H1 (cell line): ENCODE measurements at regions not wholly inside any gene's neighbourhood (a gene's known extent, or its start where the extent isn't known, plus 50 kb on each side); places are given as distances from the start of the nearest gene placed in this dataset.

ENCODE experiments used
- CTCF ChIA-PET: fragments of 300-600 bp; sonication (Branson Sonifier 250); formaldehyde crosslinking; loops from one replicate; lab custom pipeline; 2021; ENCODE audit not compliant: partially characterized antibody; lab: Charles Lee
- POLR2A ChIA-PET: fragments of 300-600 bp; sonication (Branson Sonifier 250); formaldehyde crosslinking; loops from one replicate; lab custom pipeline; 2021; ENCODE audit warnings: inconsistent platforms; ENCODE audit not compliant: partially characterized antibody; lab: Charles Lee
- DNase-seq, 2 experiments: peaks; one replicate each; pipeline versions ENCODE4 v3.0.0 to v3.0.0-alpha.2; 2010 to 2022; ENCODE audit warnings: low spot score in 2 of 2, low read depth in 1 of 2, mixed read lengths in 1 of 2
- FAIRE-seq: peaks from 2 replicates; lab custom pipeline; 2011; peaks lifted over from hg19 to GRCh38; lab: Jason Lieb, UNC
- H2AFZ ChIP-seq: 2 replicates; pipeline ENCODE4 v1.8.1; 2012; ENCODE audit warnings: low read length, inconsistent platforms
- H2AK5ac ChIP-seq: 2 replicates; pipeline ENCODE4 v1.6.1; 2013; ENCODE audit warnings: low read depth, low read length
- H2BK120ac ChIP-seq: replicated peaks from 2 replicates; pipeline ENCODE3; 2013; ENCODE audit warnings: low read depth, low read length, inconsistent platforms
- H2BK12ac ChIP-seq: 2 replicates; pipeline ENCODE4 v1.6.1; 2013; ENCODE audit warnings: low read depth, low read length
- H2BK15ac ChIP-seq: 2 replicates; pipeline ENCODE4 v1.6.1; 2013; ENCODE audit warnings: low read length
- H2BK20ac ChIP-seq: 2 replicates; pipeline ENCODE4 v1.6.1; 2013; ENCODE audit warnings: low read length
- H2BK5ac ChIP-seq: 2 replicates; pipeline ENCODE4 v1.6.1; 2013; ENCODE audit warnings: low read depth, low read length
- H3K14ac ChIP-seq: 2 replicates; pipeline ENCODE4 v1.6.1; 2013; ENCODE audit warnings: inconsistent platforms; ENCODE audit not compliant: insufficient read length
- H3K18ac ChIP-seq: 2 replicates; pipeline ENCODE4 v1.6.1; 2013; ENCODE audit warnings: low read length; ENCODE audit errors: extremely low read depth
- H3K23ac ChIP-seq: 2 replicates; pipeline ENCODE4 v1.6.1; 2013; ENCODE audit warnings: inconsistent platforms; ENCODE audit not compliant: insufficient read length
- H3K23me2 ChIP-seq: 2 replicates; pipeline ENCODE4 v1.6.1; 2013; ENCODE audit warnings: low read depth, low read length
- H3K27ac ChIP-seq: 2 replicates; pipeline ENCODE4 v1.6.1; 2011; ENCODE audit warnings: low read depth, low read length, inconsistent platforms
- H3K27me3 ChIP-seq, 4 experiments: replicated peaks in 1 of 4; 1 replicate in 1 of 4; 2 replicates in 3 of 4; pipeline versions ENCODE4 v1.6.1 to v1.8.1; 2011 to 2013; ENCODE audit warnings: low read length in 3 of 4, mild to moderate bottlenecking in 3 of 4, inconsistent platforms in 2 of 4, mixed read lengths in 2 of 4, moderate library complexity in 1 of 4; ENCODE audit not compliant: control insufficient read depth in 3 of 4, insufficient read depth in 3 of 4; ENCODE audit errors: extremely low read depth in 1 of 4
- H3K36me3 ChIP-seq, 4 experiments: 2 replicates each; pipeline versions ENCODE4 v1.6.1 to v1.8.1; 2011 to 2013; ENCODE audit warnings: mild to moderate bottlenecking in 4 of 4, low read length in 3 of 4, moderate library complexity in 2 of 4, control low read depth in 1 of 4, inconsistent platforms in 1 of 4; ENCODE audit not compliant: insufficient read depth in 4 of 4, control insufficient read depth in 2 of 4
- H3K4ac ChIP-seq: replicated peaks from 2 replicates; pipeline ENCODE3; 2013; ENCODE audit warnings: low read length, low read depth, mixed read lengths, inconsistent platforms; ENCODE audit not compliant: insufficient read length
- H3K4me1 ChIP-seq, 4 experiments: replicated peaks in 1 of 4; 1 replicate in 1 of 4; 2 replicates in 3 of 4; pipeline versions ENCODE4 v1.6.1 to v1.8.1; 2011 to 2013; ENCODE audit warnings: low read length in 3 of 4, inconsistent platforms in 2 of 4, mixed read lengths in 1 of 4; ENCODE audit not compliant: insufficient read depth in 4 of 4, control insufficient read depth in 3 of 4
- H3K4me2 ChIP-seq, 2 experiments: 2 replicates each; pipeline versions ENCODE4 v1.6.1 to v1.8.1; 2011 to 2013; ENCODE audit warnings: low read depth in 2 of 2, low read length in 2 of 2, control low read depth in 1 of 2, inconsistent platforms in 1 of 2, mild to moderate bottlenecking in 1 of 2; ENCODE audit not compliant: insufficient read depth in 1 of 2
- H3K4me3 ChIP-seq, 4 experiments: fragments of 200-600, 300-600 bp in 1 of 4; sonication (generic), shearing (Covaris generic), sonication (Bioruptor Twin) in 1 of 4; 2 replicates each; pipeline versions ENCODE4 v1.5.1 to v1.8.1; 2011 to 2016; ENCODE audit warnings: low read length in 4 of 4, low read depth in 3 of 4, control low read depth in 2 of 4, inconsistent platforms in 2 of 4, mild to moderate bottlenecking in 2 of 4, mixed read lengths in 1 of 4, moderate library complexity in 1 of 4; ENCODE audit not compliant: insufficient read depth in 2 of 4; ENCODE audit errors: extremely low read depth in 1 of 4
- H3K56ac ChIP-seq: replicated peaks from 2 replicates; pipeline ENCODE3; 2013; ENCODE audit warnings: low read depth, mild to moderate bottlenecking, mixed read lengths, low read length, inconsistent platforms; ENCODE audit not compliant: insufficient read length
- H3K79me1 ChIP-seq: 2 replicates; pipeline ENCODE4 v1.6.1; 2013; ENCODE audit warnings: low read depth, low read length, control low read depth
- H3K79me2 ChIP-seq, 2 experiments: 2 replicates each; pipeline versions ENCODE4 v1.6.1 to v1.8.1; 2012 to 2013; ENCODE audit warnings: low read length in 2 of 2, mild to moderate bottlenecking in 2 of 2, inconsistent platforms in 1 of 2; ENCODE audit not compliant: insufficient read depth in 2 of 2, control insufficient read depth in 1 of 2
- H3K9ac ChIP-seq, 4 experiments: replicated peaks in 1 of 4; 1 replicate in 1 of 4; 2 replicates in 3 of 4; pipeline versions ENCODE4 v1.6.1 to v1.8.1; 2011 to 2013; ENCODE audit warnings: low read depth in 3 of 4, low read length in 3 of 4, control low read depth in 2 of 4, mild to moderate bottlenecking in 2 of 4, moderate library complexity in 2 of 4, inconsistent platforms in 1 of 4; ENCODE audit errors: extremely low read depth in 1 of 4
- H3K9me3 ChIP-seq, 2 experiments: 2 replicates each; pipeline versions ENCODE4 v1.6.1 to v1.8.1; 2012 to 2013; ENCODE audit warnings: mild to moderate bottlenecking in 2 of 2, moderate library complexity in 2 of 2, control low read depth in 1 of 2, inconsistent platforms in 1 of 2, low read depth in 1 of 2, low read length in 1 of 2, mixed read lengths in 1 of 2; ENCODE audit not compliant: insufficient read depth in 2 of 2
- H4K20me1 ChIP-seq, 2 experiments: replicated peaks in 1 of 2; 2 replicates each; pipeline versions ENCODE3 to v1.8.1; 2011 to 2013; ENCODE audit warnings: inconsistent platforms in 2 of 2, low read length in 2 of 2, mild to moderate bottlenecking in 1 of 2; ENCODE audit not compliant: insufficient read depth in 2 of 2, control insufficient read depth in 1 of 2
- H4K5ac ChIP-seq: 2 replicates; pipeline ENCODE4 v1.6.1; 2013; ENCODE audit warnings: low read length, low read depth, mixed read lengths, inconsistent platforms; ENCODE audit not compliant: insufficient read length
- H4K8ac ChIP-seq: 2 replicates; pipeline ENCODE4 v1.8.0; 2013; ENCODE audit warnings: mild to moderate bottlenecking, moderate library complexity, low read length, inconsistent platforms; ENCODE audit not compliant: insufficient read depth; ENCODE audit errors: extremely low read depth
- H4K91ac ChIP-seq: replicated peaks from 2 replicates; pipeline ENCODE3; 2013; ENCODE audit warnings: low read length, mixed read lengths, inconsistent platforms; ENCODE audit not compliant: insufficient read length
- CTBP2 ChIP-seq: IDR thresholded peaks from 2 replicates; pipeline ENCODE4 v1.7.0; 2011; ENCODE audit warnings: borderline replicate concordance, mild to moderate bottlenecking, moderate library complexity, mixed read lengths, low read length; ENCODE audit not compliant: insufficient read depth, insufficient read length
- E2F6 ChIP-seq: IDR thresholded peaks from 2 replicates; pipeline ENCODE4 v1.6.1; 2012; ENCODE audit warnings: inconsistent platforms
- EGR1 ChIP-seq: IDR thresholded peaks from 2 replicates; pipeline ENCODE4 v1.6.1; 2011; ENCODE audit warnings: low read depth, low read length, borderline replicate concordance
- GABPA ChIP-seq: IDR thresholded peaks from 2 replicates; pipeline ENCODE4 v1.6.1; 2011; ENCODE audit warnings: mild to moderate bottlenecking, low read length, moderate library complexity, borderline replicate concordance; ENCODE audit not compliant: insufficient read depth
- JUND ChIP-seq: IDR thresholded peaks from 2 replicates; pipeline ENCODE4 v1.6.1; 2011; ENCODE audit warnings: mild to moderate bottlenecking, improper control_type of control experiment, low read length
- POLR2AphosphoS5 ChIP-seq: IDR thresholded peaks from 2 replicates; pipeline ENCODE4 v1.6.1; 2011; ENCODE audit warnings: low read depth, low read length
- RAD21 ChIP-seq, 2 experiments: IDR thresholded peaks in 1 of 2; conservative IDR thresholded peaks in 1 of 2; 2 replicates each; pipeline ENCODE4 v1.6.1; 2011; ENCODE audit warnings: low read depth in 2 of 2, low read length in 2 of 2, improper control_type of control experiment in 1 of 2, inconsistent platforms in 1 of 2, mild to moderate bottlenecking in 1 of 2, moderate library complexity in 1 of 2
- RNF2 ChIP-seq: fragments of 200-900, 300-1000 bp; sonication (generic); IDR thresholded peaks from 2 replicates; pipeline ENCODE4 v1.7.1; 2016; ENCODE audit warnings: borderline replicate concordance, low read depth, mild to moderate bottlenecking, antibody characterized with exemption, low read length; ENCODE audit not compliant: poor library complexity, severe bottlenecking; ENCODE audit errors: missing control alignments
- SAP30 ChIP-seq: fragments of 300-600 bp; sonication (generic); IDR thresholded peaks from 2 replicates; pipeline ENCODE4 v1.7.1; 2012; ENCODE audit warnings: low read length, moderate library complexity, mild to moderate bottlenecking, inconsistent platforms; ENCODE audit not compliant: insufficient read depth, insufficient replicate concordance
- TAF1 ChIP-seq: IDR thresholded peaks from 2 replicates; pipeline ENCODE4 v1.6.1; 2011; ENCODE audit warnings: mild to moderate bottlenecking, low read depth, low read length
- TBP ChIP-seq: IDR thresholded peaks from 2 replicates; pipeline ENCODE4 v1.6.1; 2011; ENCODE audit warnings: low read depth, low read length, improper control_type of control experiment
- ZNF274 ChIP-seq: IDR thresholded peaks from 2 replicates; pipeline ENCODE4 v1.7.0; 2012; ENCODE audit warnings: low read length, borderline replicate concordance; ENCODE audit errors: extremely low read depth
- WGBS, 2 experiments: shearing (Covaris generic) in 1 of 2; methylation state at CpG; one replicate each; pipeline versions ENCODE4 v1.1.6 to v1.1.7; 2013 to 2015; ENCODE audit warnings: low lambda C conversion rate in 2 of 2, mixed read lengths in 2 of 2, inconsistent platforms in 1 of 2, low coverage in 1 of 2, missing lambda C conversion rate in 1 of 2; ENCODE audit not compliant: insufficient replicate concordance in 2 of 2, insufficient coverage in 1 of 2, insufficient read length in 1 of 2; ENCODE audit errors: extremely low coverage in 1 of 2, missing lambda C conversion rate in 1 of 2; 5-methylcytosine and 5-hydroxymethylcytosine counted together

GRCh38 chr3:176776622-176777175 is 420.6 kb downstream of the TBL1XR1 start:
- Histone ChIP-seq H3K9me3 (peaks cover 4 to 9% of the 10 kb centered on the region in 2 experiments; a peak in 3 of 4 replicates), H3K4ac (no peak overlapping the region), H2AK5ac (no peak overlapping the region), H4K91ac (no peak overlapping the region), H4K8ac (no peak overlapping the region), H2BK120ac (peak overlapping the region; percentile 69), H3K27me3 (no peaks in the 10 kb centered on the region), H2BK12ac (peak overlapping the region; percentile 35; the same call in 1 of the 2 replicates), H2AFZ (no peak overlapping the region), H4K20me1 (no peaks in the 10 kb centered on the region), H3K27ac (no peak overlapping the region), H3K79me1 (no peaks in the 10 kb centered on the region), H3K23me2 (no peaks in the 10 kb centered on the region), H3K4me2 (no peak overlapping the region), H3K9ac (no peak overlapping the region), H3K4me3 (no peak overlapping the region), H3K23ac (no peak overlapping the region), H3K56ac (no peak overlapping the region), H3K14ac (no peak overlapping the region), H3K18ac (no peak overlapping the region), H4K5ac (no peak overlapping the region), H3K79me2 (no peaks in the 10 kb centered on the region), H2BK15ac (no peak overlapping the region), H2BK5ac (no peak overlapping the region), H3K4me1 (no peaks in the 10 kb centered on the region), H2BK20ac (no peak overlapping the region), H3K36me3 (no peaks in the 10 kb centered on the region)
- DNase-seq: no peak
- CTCF ChIA-PET: interaction anchor here (1.0 kb wide), 1 partner anchor 38 kb away, joined by 3 read pairs; no protein-coding TSS in a partner anchor
- no peak for FAIRE-seq
- 93% methylated on average over 7 of the region's 7 CpGs; no CpG with 5 or more reads in 1 of the 2 experiments for WGBS, 2 experiments
- POLR2A ChIA-PET: no interaction called here
- TF ChIP-seq JUND: no peak
- TF ChIP-seq E2F6: no peak
- no peak for TF ChIP-seq POLR2AphosphoS5
- TF ChIP-seq ZNF274: no peak
- no peak for TF ChIP-seq RAD21 (IDR thresholded peaks at IDR 0.05 in 1 of 2, conservative IDR thresholded peaks at IDR 0.05 in 1 of 2; ENCODE audit: low read depth in 2 of 2, low read length in 2 of 2)
- TF ChIP-seq TBP: no peak
- TF ChIP-seq GABPA: no peak
- no peak for TF ChIP-seq SAP30
- TF ChIP-seq TAF1: no peak
- TF ChIP-seq EGR1: no peak
- TF ChIP-seq RNF2: no peak
- TF ChIP-seq CTBP2: no peak
